ENCODE measurements at regions not wholly inside any gene's neighbourhood (a gene's known extent, or its start where the extent isn't known, plus 50 kb on each side); places are given as distances from the start of the nearest gene placed in this dataset.

- H3K4me1 ChIP-seq, result peaks cover 0 to 17% (median 7%) of the 10 kb centered on the region in 3 donors
- H3K27me3 ChIP-seq, result no peaks in the 10 kb centered on the region
- no peak overlapping the region for H3K4me3 ChIP-seq
- ATAC-seq, result no peak
- no peak overlapping the region for H3K27ac ChIP-seq
- no peaks in the 10 kb centered on the region for H3K36me3 ChIP-seq
- TF ChIP-seq POLR2AphosphoS5 (IDR thresholded peaks at IDR 0.05) (no peak), EP300 (IDR thresholded peaks at IDR 0.05) (no peak), POLR2A (IDR thresholded peaks at IDR 0.05) (no peak), CTCF (IDR thresholded peaks at IDR 0.05) (no peak)
- H3K9me3 ChIP-seq, result no peaks in the 10 kb centered on the region
Measured at GRCh38 chr16:48442379-48442778, 57.2 kb upstream of the SIAH1 start.

GRCh38 chr16:48441863-48442279 is 56.7 kb upstream of the SIAH1 start:
- Histone ChIP-seq H3K4me3 (no peak overlapping the region), H3K27me3 (no peaks in the 10 kb centered on the region), H3K27ac (no peak overlapping the region), H3K36me3 (no peaks in the 10 kb centered on the region), H3K9me3 (no peaks in the 10 kb centered on the region), H3K4me1 (peaks cover 0 to 17% (median 7%) of the 10 kb centered on the region in 3 donors)
- TF ChIP-seq CTCF (IDR thresholded peaks at IDR 0.05), result no peak
- TF ChIP-seq EP300 (IDR thresholded peaks at IDR 0.05), result no peak
- no peak for TF ChIP-seq POLR2A (IDR thresholded peaks at IDR 0.05)
- WGBS, 2 donors (ENCODE audit: low coverage in 1 of 2), result 74 to 88% methylated on average over 5 of the region's 5 CpGs
- no peak for ATAC-seq

GRCh38 chr16:48441106-48441505 is 55.9 kb upstream of the SIAH1 start:
- Histone ChIP-seq H3K9me3 (no peaks in the 10 kb centered on the region), H3K36me3 (no peaks in the 10 kb centered on the region), H3K27ac (no peak overlapping the region), H3K4me1 (peaks cover 0 to 17% (median 7%) of the 10 kb centered on the region in 3 donors), H3K27me3 (no peaks in the 10 kb centered on the region), H3K4me3 (no peak overlapping the region)
- no peak for TF ChIP-seq POLR2AphosphoS5 (IDR thresholded peaks at IDR 0.05)
- no peak for TF ChIP-seq POLR2A (IDR thresholded peaks at IDR 0.05)
- TF ChIP-seq CTCF (IDR thresholded peaks at IDR 0.05), result no peak
- no peak for TF ChIP-seq EP300 (IDR thresholded peaks at IDR 0.05)
- no peak for ATAC-seq
- WGBS, 2 donors (ENCODE audit: low coverage in 1 of 2), result 68 to 73% methylated on average over 3 to 6 of the region's 6 CpGs

GRCh38 chr16:48438414-48438813 is 53.2 kb upstream of the SIAH1 start:
- Histone ChIP-seq H3K27me3 (no peaks in the 10 kb centered on the region), H3K27ac (no peak overlapping the region), H3K4me3 (no peak overlapping the region), H3K4me1 (no peaks in the 10 kb centered on the region), H3K9me3 (no peaks in the 10 kb centered on the region), H3K36me3 (no peaks in the 10 kb centered on the region)
- ATAC-seq, result no peak
- TF ChIP-seq CTCF (IDR thresholded peaks at IDR 0.05) (no peak), POLR2A (IDR thresholded peaks at IDR 0.05) (no peak)
- 74% methylated on average over 5 of the region's 5 CpGs; no CpG with 5 or more reads in 1 of the 2 donors for WGBS, 2 donors (ENCODE audit: low coverage in 1 of 2)

GRCh38 chr16:48435906-48436305 is 50.7 kb upstream of the SIAH1 start:
- H3K4me1 ChIP-seq, result no peaks in the 10 kb centered on the region
- no peaks in the 10 kb centered on the region for H3K36me3 ChIP-seq
- TF ChIP-seq CTCF (IDR thresholded peaks at IDR 0.05) (no peak), EP300 (IDR thresholded peaks at IDR 0.05) (no peak), POLR2AphosphoS5 (IDR thresholded peaks at IDR 0.05) (no peak), POLR2A (IDR thresholded peaks at IDR 0.05) (no peak)
- ATAC-seq, result no peak
- 85% methylated on average over 5 of the region's 6 CpGs; no CpG with 5 or more reads in 1 of the 2 donors for WGBS, 2 donors (ENCODE audit: low coverage in 1 of 2)
- no peaks in the 10 kb centered on the region for H3K9me3 ChIP-seq
- no peak overlapping the region for H3K27ac ChIP-seq
- H3K4me3 ChIP-seq, result no peak overlapping the region
- H3K27me3 ChIP-seq, result no peaks in the 10 kb centered on the region
